Central memory CD8-positive, alpha-beta T cell (primary cell): ENCODE measurements at regions not wholly inside any gene's neighbourhood (a gene's known extent, or its start where the extent isn't known, plus 50 kb on each side); places are given as distances from the start of the nearest gene placed in this dataset.
"Not testable (repeated sequence)": the region's sequence is repeated elsewhere in the genome, so short reads cannot be mapped to it uniquely, and the experiment has no call there.

ENCODE experiments used
- ATAC-seq: fragments of 150-1000 bp; cut with Tn5 transposase; replicated peaks from 2 replicates; pipeline ENCODE4 v1.10.0; 2022; ENCODE audit warnings: mild to moderate bottlenecking, moderate FRiP score, moderate number of reproducible peaks; ENCODE audit not compliant: poor library complexity, severe bottlenecking; ENCODE audit errors: extremely low read depth
- DNase-seq, 2 donors: peaks; one replicate each; pipeline ENCODE4 v3.0.0; 2021; ENCODE audit warnings: low spot score in 2 of 2
- H3K27ac Mint-ChIP-seq: one replicate; pipeline ENCODE4 v1.8.0; 2022; ENCODE audit warnings: low read depth, mild to moderate bottlenecking, moderate library complexity, mixed read lengths
- H3K27me3 Mint-ChIP-seq: one replicate; pipeline ENCODE4 v1.8.0; 2022; ENCODE audit warnings: mixed read lengths
- H3K36me3 Mint-ChIP-seq: one replicate; pipeline ENCODE4 v1.8.0; 2022; ENCODE audit warnings: mild to moderate bottlenecking, moderate library complexity, mixed read lengths; ENCODE audit not compliant: insufficient read depth
- H3K4me1 Mint-ChIP-seq: one replicate; pipeline ENCODE4 v1.8.0; 2022; ENCODE audit warnings: mixed read lengths
- H3K4me3 Mint-ChIP-seq: one replicate; pipeline ENCODE4 v1.8.0; 2022; ENCODE audit warnings: mild to moderate bottlenecking, moderate library complexity, mixed read lengths
- H3K9me3 Mint-ChIP-seq: one replicate; pipeline ENCODE4 v1.8.0; 2022; ENCODE audit warnings: mixed read lengths

DNA sequence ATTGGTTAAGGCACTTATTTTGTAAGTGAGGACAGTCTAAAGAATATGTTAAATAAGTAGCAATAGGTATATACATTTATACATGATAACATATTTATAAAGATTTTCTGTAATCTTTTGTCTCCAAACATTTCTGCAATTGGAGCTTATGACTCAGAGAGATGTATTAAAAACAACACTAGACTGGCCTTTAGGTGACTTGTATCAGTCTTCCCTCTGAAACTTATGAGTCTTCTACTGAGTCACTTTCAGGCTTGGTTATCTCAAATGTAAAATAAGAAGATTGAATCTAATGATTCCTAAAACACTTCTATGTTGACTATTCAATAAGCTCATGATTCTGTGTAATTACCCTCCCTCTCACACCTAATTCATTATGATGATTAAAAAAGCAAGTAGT is 672.6 kb upstream of the NEGR1 start:
- no peak for ATAC-seq
- no peak for DNase-seq
- Mint-ChIP-seq H3K9me3 (peaks cover 22% of the 10 kb centered on the region), H3K27ac (no peak overlapping the region), H3K4me1 (no peaks in the 10 kb centered on the region), H3K36me3 (peaks cover 1% of the 10 kb centered on the region), H3K27me3 (no peaks in the 10 kb centered on the region), H3K4me3 (no peak overlapping the region)

DNA sequence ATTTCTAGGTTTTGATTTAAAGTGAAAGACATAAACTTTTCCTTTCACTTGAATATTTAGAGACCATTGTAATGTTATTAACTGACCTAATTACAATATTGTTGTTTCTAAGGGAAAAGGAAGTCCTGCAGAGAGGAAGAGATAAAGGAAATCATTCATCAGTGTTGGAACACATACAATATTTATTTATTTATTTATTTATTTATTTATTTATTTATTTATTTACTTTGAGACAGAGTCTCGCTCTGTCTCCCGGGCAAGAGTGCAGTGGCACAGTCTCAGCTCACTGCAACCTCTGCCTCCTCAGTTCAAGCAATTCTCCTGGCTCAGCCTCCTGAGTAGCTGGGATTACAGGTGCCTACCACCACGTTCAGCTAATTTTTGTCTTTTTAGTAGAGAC is 668.6 kb upstream of the NEGR1 start:
- not testable (repeated sequence) for H3K27ac Mint-ChIP-seq, H3K36me3 Mint-ChIP-seq, H3K27me3 Mint-ChIP-seq, DNase-seq, H3K4me3 Mint-ChIP-seq, H3K4me1 Mint-ChIP-seq, ATAC-seq
- peaks cover 26% of the 10 kb centered on the region for H3K9me3 Mint-ChIP-seq

GRCh38 chr1:72946903-72947499 is 664.7 kb upstream of the NEGR1 start:
- no peak overlapping the region for H3K4me3 Mint-ChIP-seq
- no peaks in the 10 kb centered on the region for H3K27me3 Mint-ChIP-seq
- no peak overlapping the region for H3K27ac Mint-ChIP-seq

GRCh38 chr1:72942008-72942407 is 659.7 kb upstream of the NEGR1 start:
- DNase-seq (no peak), ATAC-seq (no peak)
- H3K27ac Mint-ChIP-seq, result no peak overlapping the region
- H3K27me3 Mint-ChIP-seq, result no peaks in the 10 kb centered on the region
- no peaks in the 10 kb centered on the region for H3K36me3 Mint-ChIP-seq
- H3K9me3 Mint-ChIP-seq, result peaks cover 5% of the 10 kb centered on the region
- H3K4me3 Mint-ChIP-seq, result no peak overlapping the region
- no peaks in the 10 kb centered on the region for H3K4me1 Mint-ChIP-seq

More at GRCh38 chr1:72946903-72947499, 664.7 kb upstream of the NEGR1 start:
- H3K4me1 Mint-ChIP-seq, result no peaks in the 10 kb centered on the region
- H3K36me3 Mint-ChIP-seq, result no peaks in the 10 kb centered on the region
- no peak for ATAC-seq
- peaks cover 21% of the 10 kb centered on the region for H3K9me3 Mint-ChIP-seq
- DNase-seq, result no peak

GRCh38 chr1:72938408-72938807 is 656.1 kb upstream of the NEGR1 start:
- no peaks in the 10 kb centered on the region for H3K27me3 Mint-ChIP-seq
- DNase-seq, result no peak
- no peaks in the 10 kb centered on the region for H3K4me1 Mint-ChIP-seq
- no peaks in the 10 kb centered on the region for H3K36me3 Mint-ChIP-seq
- peaks cover 6% of the 10 kb centered on the region for H3K9me3 Mint-ChIP-seq
- ATAC-seq, result no peak
- H3K27ac Mint-ChIP-seq, result no peak overlapping the region
- H3K4me3 Mint-ChIP-seq, result no peak overlapping the region

GRCh38 chr1:72937905-72938304 is 655.6 kb upstream of the NEGR1 start:
- Mint-ChIP-seq H3K4me3 (no peak overlapping the region), H3K27ac (no peak overlapping the region), H3K9me3 (peaks cover 6% of the 10 kb centered on the region), H3K36me3 (no peaks in the 10 kb centered on the region), H3K27me3 (no peaks in the 10 kb centered on the region), H3K4me1 (no peaks in the 10 kb centered on the region)
- no peak for ATAC-seq
- DNase-seq, result no peak

DNA sequence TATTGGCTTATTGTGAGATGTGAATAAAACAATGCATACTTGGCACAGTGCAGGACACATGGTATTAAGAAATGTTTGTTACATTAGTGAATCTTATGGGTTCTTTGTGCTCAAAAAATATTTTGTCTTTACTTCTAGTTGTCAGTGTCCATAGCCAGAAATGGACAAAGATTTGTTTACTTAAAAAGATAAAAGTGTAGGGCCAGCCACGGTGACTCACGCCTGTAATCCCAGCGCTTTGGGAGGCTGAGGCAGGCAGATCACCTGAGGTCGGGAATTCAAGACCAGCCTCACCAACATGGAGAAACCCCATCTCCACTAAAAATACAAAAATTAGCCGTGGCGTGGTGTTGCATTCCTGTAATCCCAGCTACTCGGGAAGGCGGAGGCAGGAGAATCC is 654.6 kb upstream of the NEGR1 start:
- Mint-ChIP-seq H3K36me3 (no peaks in the 10 kb centered on the region), H3K4me1 (no peaks in the 10 kb centered on the region), H3K4me3 (no peak overlapping the region), H3K9me3 (peaks cover 6% of the 10 kb centered on the region), H3K27ac (no peak overlapping the region), H3K27me3 (no peaks in the 10 kb centered on the region)
- ATAC-seq (no peak), DNase-seq (no peak)

- no peak overlapping the region for H3K27ac Mint-ChIP-seq
- ATAC-seq (no peak), DNase-seq (no peak)
- peaks cover 6% of the 10 kb centered on the region for H3K9me3 Mint-ChIP-seq
- H3K4me3 Mint-ChIP-seq, result no peak overlapping the region
- no peaks in the 10 kb centered on the region for H3K4me1 Mint-ChIP-seq
- no peaks in the 10 kb centered on the region for H3K27me3 Mint-ChIP-seq
- no peaks in the 10 kb centered on the region for H3K36me3 Mint-ChIP-seq
Measured at GRCh38 chr1:72936151-72936740, 653.9 kb upstream of the NEGR1 start.

- ATAC-seq, result no peak
- H3K27me3 Mint-ChIP-seq, result no peaks in the 10 kb centered on the region
- H3K9me3 Mint-ChIP-seq, result peaks cover 32% of the 10 kb centered on the region
- DNase-seq, result no peak
- H3K4me1 Mint-ChIP-seq, result no peaks in the 10 kb centered on the region
- H3K36me3 Mint-ChIP-seq, result no peaks in the 10 kb centered on the region
- H3K27ac Mint-ChIP-seq, result no peak overlapping the region
- H3K4me3 Mint-ChIP-seq, result no peak overlapping the region
Measured at GRCh38 chr1:72932025-72932424, 649.7 kb upstream of the NEGR1 start.

GRCh38 chr1:72930528-72930927 is 648.2 kb upstream of the NEGR1 start:
- Mint-ChIP-seq H3K36me3 (no peaks in the 10 kb centered on the region), H3K4me3 (no peak overlapping the region), H3K9me3 (peaks cover 32% of the 10 kb centered on the region), H3K4me1 (no peaks in the 10 kb centered on the region), H3K27ac (no peak overlapping the region), H3K27me3 (no peaks in the 10 kb centered on the region)
- no peak for DNase-seq
- no peak for ATAC-seq

- DNase-seq (no peak), ATAC-seq (no peak)
- Mint-ChIP-seq H3K4me3 (no peak overlapping the region), H3K27me3 (no peaks in the 10 kb centered on the region), H3K36me3 (no peaks in the 10 kb centered on the region), H3K4me1 (no peaks in the 10 kb centered on the region), H3K9me3 (peaks cover 8% of the 10 kb centered on the region), H3K27ac (no peak overlapping the region)
Measured at GRCh38 chr1:72918940-72919339, 636.6 kb upstream of the NEGR1 start.

GRCh38 chr1:72917920-72918319 is 635.6 kb upstream of the NEGR1 start:
- Mint-ChIP-seq H3K4me1 (no peaks in the 10 kb centered on the region), H3K9me3 (peaks cover 8% of the 10 kb centered on the region), H3K27me3 (no peaks in the 10 kb centered on the region), H3K36me3 (no peaks in the 10 kb centered on the region), H3K27ac (no peak overlapping the region), H3K4me3 (no peak overlapping the region)
- ATAC-seq, result no peak
- DNase-seq, result no peak

DNA sequence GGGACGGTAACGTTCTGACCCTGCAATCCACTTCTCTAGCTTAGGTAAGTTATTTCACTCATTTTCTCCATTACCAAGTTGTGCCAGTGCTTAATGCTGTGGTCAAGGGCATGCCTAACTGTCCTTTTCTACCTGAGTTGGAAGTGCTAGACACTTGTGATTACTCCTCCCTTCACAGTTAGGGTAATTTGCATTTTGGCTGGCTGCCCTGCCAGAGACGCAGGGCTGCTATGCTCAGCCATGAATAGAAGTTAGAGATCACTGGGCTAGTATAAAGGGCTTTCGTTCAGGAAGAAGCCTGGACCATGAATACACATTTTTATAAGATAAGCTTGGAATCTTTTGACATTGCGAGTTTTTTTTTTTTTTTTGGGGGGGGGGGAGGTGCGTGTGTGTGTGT is 633.2 kb upstream of the NEGR1 start:
- ATAC-seq (no peak), DNase-seq (no peak)
- Mint-ChIP-seq H3K4me1 (no peaks in the 10 kb centered on the region), H3K27ac (no peak overlapping the region), H3K4me3 (no peak overlapping the region), H3K9me3 (peaks cover 8% of the 10 kb centered on the region), H3K27me3 (no peaks in the 10 kb centered on the region), H3K36me3 (no peaks in the 10 kb centered on the region)
